ENCODE measurements at regions not wholly inside any gene's neighbourhood (a gene's known extent, or its start where the extent isn't known, plus 50 kb on each side); places are given as distances from the start of the nearest gene placed in this dataset.

- no peak overlapping the region for H3K27ac ChIP-seq
- H3K4me3 ChIP-seq, result no peak overlapping the region
- H3K9me3 ChIP-seq (replicated peaks in 1 of 3), result no peaks in the 10 kb centered on the region
- no peaks in the 10 kb centered on the region for H3K36me3 ChIP-seq (replicated peaks in 1 of 2)
- intact Hi-C loops (cut with DNase I), result no loop called here
- TF ChIP-seq CTCF (IDR thresholded peaks at IDR 0.05) (no peak), POLR2A (IDR thresholded peaks at IDR 0.05) (no peak)
- peak in 1 of 7 donors; percentile 12 for DNase-seq
- WGBS, 4 donors, result 63 to 84% (median 73%) methylated on average over 4 to 18 of the region's 18 CpGs
- H3K27me3 ChIP-seq, result peaks cover 17% of the 10 kb centered on the region
- H3K4me1 ChIP-seq (replicated peaks in 1 of 2), result no peaks in the 10 kb centered on the region
Measured at GRCh38 chr22:49692499-49693225, 135.0 kb downstream of the BRD1 start.

GRCh38 chr22:49691256-49691655 lies 136.4 kb downstream of the BRD1 start:
- 67 to 78% (median 70%) methylated on average over 2 to 3 of the region's 3 CpGs for WGBS, 4 donors
- DNase-seq, result peak in 1 of 7 donors; percentile 3
- TF ChIP-seq CTCF (IDR thresholded peaks at IDR 0.05), result no peak
- no peak for TF ChIP-seq POLR2A (IDR thresholded peaks at IDR 0.05)
- H3K36me3 ChIP-seq (replicated peaks in 1 of 2), result no peaks in the 10 kb centered on the region
- peaks cover 26% of the 10 kb centered on the region for H3K27me3 ChIP-seq
- no peak overlapping the region for H3K4me3 ChIP-seq
- H3K9me3 ChIP-seq (replicated peaks in 1 of 3), result no peaks in the 10 kb centered on the region
- no peak overlapping the region for H3K27ac ChIP-seq
- no peaks in the 10 kb centered on the region for H3K4me1 ChIP-seq (replicated peaks in 1 of 2)
- intact Hi-C loops (cut with DNase I), result no loop called here

GRCh38 chr22:49690454-49690853 lies 137.2 kb downstream of the BRD1 start:
- no peak for DNase-seq
- no peaks in the 10 kb centered on the region for H3K36me3 ChIP-seq (replicated peaks in 1 of 2)
- no peaks in the 10 kb centered on the region for H3K4me1 ChIP-seq (replicated peaks in 1 of 2)
- 75 to 81% (median 76%) methylated on average over 15 to 16 of the region's 16 CpGs for WGBS, 4 donors
- H3K27me3 ChIP-seq, result peaks cover 32% of the 10 kb centered on the region
- no peak overlapping the region for H3K27ac ChIP-seq
- intact Hi-C loops (cut with DNase I), result no loop called here
- no peaks in the 10 kb centered on the region for H3K9me3 ChIP-seq (replicated peaks in 1 of 3)
- H3K4me3 ChIP-seq, result no peak overlapping the region
- TF ChIP-seq POLR2A (IDR thresholded peaks at IDR 0.05), result no peak
- no peak for TF ChIP-seq CTCF (IDR thresholded peaks at IDR 0.05)

- no peaks in the 10 kb centered on the region for H3K36me3 ChIP-seq (replicated peaks in 1 of 2)
- H3K27ac ChIP-seq, result no peak overlapping the region
- H3K9me3 ChIP-seq (replicated peaks in 1 of 3), result no peaks in the 10 kb centered on the region
- no peak for DNase-seq
- no peaks in the 10 kb centered on the region for H3K4me1 ChIP-seq (replicated peaks in 1 of 2)
- WGBS, 4 donors, result 56 to 71% (median 68%) methylated on average over 5 to 11 of the region's 11 CpGs
- no peak overlapping the region for H3K4me3 ChIP-seq
- peaks cover 32% of the 10 kb centered on the region for H3K27me3 ChIP-seq
- intact Hi-C loops (cut with DNase I), result no loop called here
- TF ChIP-seq POLR2A (IDR thresholded peaks at IDR 0.05) (no peak), CTCF (IDR thresholded peaks at IDR 0.05) (no peak)
Measured at GRCh38 chr22:49689858-49690257, 137.8 kb downstream of the BRD1 start.

Data from adrenal gland (tissue), 9 donors.